Peyer's patch (tissue), 4 donors: ENCODE measurements at regions not wholly inside any gene's neighbourhood (a gene's known extent, or its start where the extent isn't known, plus 50 kb on each side); places are given as distances from the start of the nearest gene placed in this dataset.

ENCODE experiments used
- CTCF ChIP-seq, 6 experiments: fragments of 450-650 bp in 4 of 6; fragments of 200-600 bp in 2 of 6; sonication (generic) in 1 of 6; IDR thresholded peaks; one replicate each; pipeline ENCODE4 v1.5.1; 2017 to 2019; ENCODE audit warnings: antibody characterized with exemption in 6 of 6, mild to moderate bottlenecking in 3 of 6, moderate library complexity in 1 of 6
- POLR2A ChIP-seq, 2 donors: fragments of 450-650 bp; IDR thresholded peaks; one replicate each; pipeline ENCODE4 v1.5.1; 2017; ENCODE audit warnings: antibody characterized with exemption in 2 of 2, mild to moderate bottlenecking in 2 of 2, moderate library complexity in 2 of 2

GRCh38 chr16:13437413-13437795 lies 482.6 kb upstream of the ERCC4 start:
- TF ChIP-seq POLR2A (IDR thresholded peaks at IDR 0.05) (no peak), CTCF (IDR thresholded peaks at IDR 0.05) (no peak)
